HEK293 (cell line): ENCODE measurements at regions not wholly inside any gene's neighbourhood (a gene's known extent, or its start where the extent isn't known, plus 50 kb on each side); places are given as distances from the start of the nearest gene placed in this dataset.

Source experiments
- CTCF ChIA-PET: fragments of 350-600 bp; formaldehyde crosslinking; extraction: SDS; loops from one replicate; lab custom pipeline; 2021; ENCODE audit warnings: antibody characterized with exemption; lab: Yijun Ruan, JAX
- POLR2A ChIA-PET: fragments of 300-600 bp; formaldehyde crosslinking; extraction: SDS; loops from one replicate; lab custom pipeline; 2020; ENCODE audit warnings: antibody characterized with exemption, inconsistent platforms; lab: Yijun Ruan, JAX
- H3K27ac ChIP-seq: fragments of 200-500 bp; sonication (Bioruptor generic); 2 replicates; pipeline ENCODE4 v1.5.1; 2014; ENCODE audit warnings: low read depth, low read length, control low read depth, inconsistent platforms; ENCODE audit errors: extremely low read depth
- H3K36me3 ChIP-seq, 2 experiments: fragments of 200-500 bp in 1 of 2; sonication (Bioruptor generic) in 1 of 2; 1 replicate in 1 of 2; 2 replicates in 1 of 2; pipeline ENCODE4 v1.5.1; 2014 to 2017; ENCODE audit warnings: inconsistent platforms in 2 of 2, low read length in 2 of 2; ENCODE audit not compliant: control insufficient read depth in 2 of 2, insufficient read depth in 1 of 2
- H3K4me1 ChIP-seq: fragments of 200-500 bp; sonication (Bioruptor generic); 2 replicates; pipeline ENCODE4 v1.5.1; 2014; ENCODE audit warnings: mild to moderate bottlenecking, low read length, inconsistent platforms; ENCODE audit not compliant: control insufficient read depth, insufficient read depth
- H3K4me3 ChIP-seq: 2 replicates; pipeline ENCODE4 v1.5.1; 2011; ENCODE audit warnings: low read depth, mild to moderate bottlenecking, control low read depth, low read length, moderate library complexity
- H3K9me3 ChIP-seq: fragments of 200-500 bp; sonication (Bioruptor generic); 2 replicates; pipeline ENCODE4 v1.5.1; 2014; ENCODE audit warnings: low read depth, low read length, inconsistent platforms; ENCODE audit not compliant: control insufficient read depth, insufficient read depth
- FEZF1 ChIP-seq: fragments of 450-650 bp; formaldehyde crosslinking; IDR thresholded peaks from 2 replicates; pipeline ENCODE4 v1.5.1; 2016; ENCODE audit warnings: missing biosample characterization, missing genetic modification characterization
- GLIS1 ChIP-seq: fragments of 450-650 bp; formaldehyde crosslinking; IDR thresholded peaks from 2 replicates; pipeline ENCODE4 v1.5.1; 2016; ENCODE audit warnings: missing biosample characterization, missing genetic modification characterization
- REPIN1 ChIP-seq: fragments of 450-650 bp; formaldehyde crosslinking; IDR thresholded peaks from 2 replicates; pipeline ENCODE4 v1.5.1; 2017; ENCODE audit warnings: missing biosample characterization, missing genetic modification characterization, low read depth
- SALL2 ChIP-seq: fragments of 450-650 bp; formaldehyde crosslinking; IDR thresholded peaks from 2 replicates; pipeline ENCODE4 v1.5.0; 2017; ENCODE audit warnings: missing biosample characterization, mild to moderate bottlenecking, missing genetic modification characterization, borderline replicate concordance
- ZBTB8A ChIP-seq: fragments of 450-650 bp; formaldehyde crosslinking; IDR thresholded peaks from 2 replicates; pipeline ENCODE4 v1.5.1; 2016; ENCODE audit warnings: missing biosample characterization, missing genetic modification characterization
- ZNF112 ChIP-seq: fragments of 450-650 bp; formaldehyde crosslinking; IDR thresholded peaks from 2 replicates; pipeline ENCODE4 v1.5.0; 2017; ENCODE audit warnings: missing biosample characterization, missing genetic modification characterization
- ZNF19 ChIP-seq: fragments of 450-650 bp; formaldehyde crosslinking; IDR thresholded peaks from 2 replicates; pipeline ENCODE4; 2016; ENCODE audit warnings: missing biosample characterization, missing genetic modification characterization, low read depth
- ZNF214 ChIP-seq: fragments of 450-650 bp; formaldehyde crosslinking; IDR thresholded peaks from 2 replicates; pipeline ENCODE4 v1.5.1; 2017; ENCODE audit warnings: missing biosample characterization, mild to moderate bottlenecking, missing genetic modification characterization, borderline replicate concordance
- ZNF221 ChIP-seq: fragments of 450-650 bp; formaldehyde crosslinking; IDR thresholded peaks from 2 replicates; pipeline ENCODE4 v1.5.1; 2017; ENCODE audit warnings: missing biosample characterization, missing genetic modification characterization, borderline replicate concordance
- ZNF239 ChIP-seq: fragments of 450-650 bp; formaldehyde crosslinking; IDR thresholded peaks from 2 replicates; pipeline ENCODE4 v1.5.1; 2016; ENCODE audit warnings: missing biosample characterization, missing genetic modification characterization
- ZNF248 ChIP-seq: fragments of 450-650 bp; formaldehyde crosslinking; IDR thresholded peaks from 2 replicates; pipeline ENCODE4 v1.5.1; 2017; ENCODE audit warnings: missing biosample characterization, missing genetic modification characterization
- ZNF37A ChIP-seq: fragments of 450-650 bp; IDR thresholded peaks from 2 replicates; pipeline ENCODE4 v1.5.1; 2018; ENCODE audit warnings: missing biosample characterization, missing genetic modification characterization
- ZNF391 ChIP-seq: fragments of 450-650 bp; formaldehyde crosslinking; IDR thresholded peaks from 2 replicates; pipeline ENCODE4 v1.5.1; 2016; ENCODE audit warnings: low read depth, missing biosample characterization, missing genetic modification characterization, borderline replicate concordance
- ZNF426 ChIP-seq: fragments of 450-650 bp; formaldehyde crosslinking; IDR thresholded peaks from 2 replicates; pipeline ENCODE4 v1.5.1; 2017; ENCODE audit warnings: missing biosample characterization, missing genetic modification characterization, mild to moderate bottlenecking, inconsistent platforms, moderate library complexity
- ZNF473 ChIP-seq: fragments of 450-650 bp; formaldehyde crosslinking; IDR thresholded peaks from 2 replicates; pipeline ENCODE4 v1.5.1; 2017; ENCODE audit warnings: missing biosample characterization, missing genetic modification characterization
- ZNF585B ChIP-seq: fragments of 450-650 bp; formaldehyde crosslinking; IDR thresholded peaks from 2 replicates; pipeline ENCODE4 v1.5.1; 2016; ENCODE audit warnings: missing biosample characterization, missing genetic modification characterization
- ZNF670 ChIP-seq: fragments of 450-650 bp; formaldehyde crosslinking; IDR thresholded peaks from 2 replicates; pipeline ENCODE4 v1.5.1; 2016; ENCODE audit warnings: missing biosample characterization, missing genetic modification characterization, low read depth
- ZSCAN30 ChIP-seq: fragments of 450-650 bp; IDR thresholded peaks from 2 replicates; pipeline ENCODE4 v1.5.1; 2018; ENCODE audit warnings: missing biosample characterization, mild to moderate bottlenecking, missing genetic modification characterization, moderate library complexity
- TF ChIP-seq, protein P1 (sequence below): fragments of 450-650 bp; formaldehyde crosslinking; optimal IDR thresholded peaks from 2 replicates; pipeline ENCODE3; 2016; ENCODE audit warnings: missing biosample characterization, mild to moderate bottlenecking, missing genetic modification characterization
- TF ChIP-seq, protein P2 (sequence below): fragments of 450-650 bp; formaldehyde crosslinking; IDR thresholded peaks from 2 replicates; pipeline ENCODE4 v1.5.0; 2017; ENCODE audit warnings: missing biosample characterization, missing genetic modification characterization, borderline replicate concordance
- TF ChIP-seq, protein P3 (sequence below): fragments of 450-650 bp; formaldehyde crosslinking; IDR thresholded peaks from 2 replicates; pipeline ENCODE4 v1.5.1; 2016; ENCODE audit warnings: missing biosample characterization, missing genetic modification characterization
- TF ChIP-seq, protein P4 (sequence below): fragments of 450-650 bp; formaldehyde crosslinking; IDR thresholded peaks from 2 replicates; pipeline ENCODE4 v1.5.1; 2016; ENCODE audit warnings: missing biosample characterization, missing genetic modification characterization, borderline replicate concordance
- TF ChIP-seq, protein P5 (sequence below): fragments of 450-650 bp; formaldehyde crosslinking; IDR thresholded peaks from 2 replicates; pipeline ENCODE4 v1.5.1; 2016; ENCODE audit warnings: missing biosample characterization, missing genetic modification characterization

DNA sequence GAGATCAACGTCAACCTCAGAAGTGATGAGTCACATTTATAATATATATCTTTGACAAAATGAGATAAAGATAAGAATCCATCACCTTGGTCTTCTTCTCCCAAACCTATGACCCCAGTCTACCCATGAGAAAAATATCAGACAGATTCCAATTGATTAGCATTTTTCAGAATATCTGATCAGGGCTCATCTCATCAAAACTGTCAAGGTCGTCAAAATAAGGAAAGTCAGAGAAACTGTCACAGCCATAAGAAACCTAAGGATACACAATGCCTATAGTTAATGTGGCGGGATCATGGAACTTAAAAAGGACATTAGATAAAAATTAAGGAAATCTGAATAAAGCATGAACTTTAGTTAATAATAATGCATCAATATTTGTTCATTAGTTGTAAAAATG lies 374.1 kb downstream of the FAT4 start:
- H3K4me1 ChIP-seq = no peaks in the 10 kb centered on the region
- TF ChIP-seq ZNF214 (no peak), ZNF473 (tag by site-specific recombination) (no peak), ZBTB8A (no peak)
- POLR2A ChIA-PET = no interaction called here
- H3K9me3 ChIP-seq = no peaks in the 10 kb centered on the region
- no peaks in the 10 kb centered on the region for H3K36me3 ChIP-seq
- CTCF ChIA-PET = no interaction called here
- H3K27ac ChIP-seq = no peak overlapping the region
- H3K4me3 ChIP-seq = no peak overlapping the region

DNA sequence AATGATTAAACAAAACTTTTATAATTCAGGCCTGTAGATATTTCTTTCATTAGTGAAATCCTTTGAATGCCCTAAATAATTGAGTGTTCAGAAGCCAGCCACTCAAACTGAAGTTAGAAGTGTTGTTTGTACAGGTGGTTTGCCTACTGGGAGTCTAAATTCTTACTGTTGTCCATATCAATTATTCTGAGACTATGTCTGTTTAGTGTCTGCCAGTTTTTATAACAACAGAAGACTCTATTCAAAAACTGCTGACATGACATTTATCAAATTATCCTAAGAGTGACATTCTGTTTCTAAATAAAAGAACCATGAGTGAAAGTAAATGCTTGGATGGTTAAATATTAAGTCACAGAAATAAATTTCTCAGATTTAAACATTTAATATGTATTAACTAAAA lies 375.1 kb downstream of the FAT4 start:
- Histone ChIP-seq H3K4me1 (no peaks in the 10 kb centered on the region), H3K27ac (no peak overlapping the region), H3K9me3 (no peaks in the 10 kb centered on the region), H3K36me3 (no peaks in the 10 kb centered on the region), H3K4me3 (no peak overlapping the region)
- POLR2A ChIA-PET = no interaction called here
- CTCF ChIA-PET = no interaction called here
- TF ChIP-seq ZSCAN30 (no peak), ZNF112 (tag by site-specific recombination) (no peak), ZNF391 (tag by site-specific recombination) (no peak), GLIS1 (no peak), ZNF426 (tag by site-specific recombination) (no peak), ZNF19 (tag by site-specific recombination) (no peak), ZNF670 (tag by site-specific recombination) (no peak), ZNF37A (no peak)
- TF ChIP-seq, protein P1, sequence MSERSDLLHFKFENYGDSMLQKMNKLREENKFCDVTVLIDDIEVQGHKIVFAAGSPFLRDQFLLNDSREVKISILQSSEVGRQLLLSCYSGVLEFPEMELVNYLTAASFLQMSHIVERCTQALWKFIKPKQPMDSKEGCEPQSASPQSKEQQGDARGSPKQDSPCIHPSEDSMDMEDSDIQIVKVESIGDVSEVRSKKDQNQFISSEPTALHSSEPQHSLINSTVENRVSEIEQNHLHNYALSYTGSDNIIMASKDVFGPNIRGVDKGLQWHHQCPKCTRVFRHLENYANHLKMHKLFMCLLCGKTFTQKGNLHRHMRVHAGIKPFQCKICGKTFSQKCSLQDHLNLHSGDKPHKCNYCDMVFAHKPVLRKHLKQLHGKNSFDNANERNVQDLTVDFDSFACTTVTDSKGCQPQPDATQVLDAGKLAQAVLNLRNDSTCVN (tag by site-specific recombination) = no peak
- TF ChIP-seq, protein P2, sequence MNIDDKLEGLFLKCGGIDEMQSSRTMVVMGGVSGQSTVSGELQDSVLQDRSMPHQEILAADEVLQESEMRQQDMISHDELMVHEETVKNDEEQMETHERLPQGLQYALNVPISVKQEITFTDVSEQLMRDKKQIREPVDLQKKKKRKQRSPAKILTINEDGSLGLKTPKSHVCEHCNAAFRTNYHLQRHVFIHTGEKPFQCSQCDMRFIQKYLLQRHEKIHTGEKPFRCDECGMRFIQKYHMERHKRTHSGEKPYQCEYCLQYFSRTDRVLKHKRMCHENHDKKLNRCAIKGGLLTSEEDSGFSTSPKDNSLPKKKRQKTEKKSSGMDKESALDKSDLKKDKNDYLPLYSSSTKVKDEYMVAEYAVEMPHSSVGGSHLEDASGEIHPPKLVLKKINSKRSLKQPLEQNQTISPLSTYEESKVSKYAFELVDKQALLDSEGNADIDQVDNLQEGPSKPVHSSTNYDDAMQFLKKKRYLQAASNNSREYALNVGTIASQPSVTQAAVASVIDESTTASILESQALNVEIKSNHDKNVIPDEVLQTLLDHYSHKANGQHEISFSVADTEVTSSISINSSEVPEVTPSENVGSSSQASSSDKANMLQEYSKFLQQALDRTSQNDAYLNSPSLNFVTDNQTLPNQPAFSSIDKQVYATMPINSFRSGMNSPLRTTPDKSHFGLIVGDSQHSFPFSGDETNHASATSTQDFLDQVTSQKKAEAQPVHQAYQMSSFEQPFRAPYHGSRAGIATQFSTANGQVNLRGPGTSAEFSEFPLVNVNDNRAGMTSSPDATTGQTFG (tag by site-specific recombination) = no peak
- TF ChIP-seq, protein P3, sequence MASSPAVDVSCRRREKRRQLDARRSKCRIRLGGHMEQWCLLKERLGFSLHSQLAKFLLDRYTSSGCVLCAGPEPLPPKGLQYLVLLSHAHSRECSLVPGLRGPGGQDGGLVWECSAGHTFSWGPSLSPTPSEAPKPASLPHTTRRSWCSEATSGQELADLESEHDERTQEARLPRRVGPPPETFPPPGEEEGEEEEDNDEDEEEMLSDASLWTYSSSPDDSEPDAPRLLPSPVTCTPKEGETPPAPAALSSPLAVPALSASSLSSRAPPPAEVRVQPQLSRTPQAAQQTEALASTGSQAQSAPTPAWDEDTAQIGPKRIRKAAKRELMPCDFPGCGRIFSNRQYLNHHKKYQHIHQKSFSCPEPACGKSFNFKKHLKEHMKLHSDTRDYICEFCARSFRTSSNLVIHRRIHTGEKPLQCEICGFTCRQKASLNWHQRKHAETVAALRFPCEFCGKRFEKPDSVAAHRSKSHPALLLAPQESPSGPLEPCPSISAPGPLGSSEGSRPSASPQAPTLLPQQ (tag by site-specific recombination) = no peak

DNA sequence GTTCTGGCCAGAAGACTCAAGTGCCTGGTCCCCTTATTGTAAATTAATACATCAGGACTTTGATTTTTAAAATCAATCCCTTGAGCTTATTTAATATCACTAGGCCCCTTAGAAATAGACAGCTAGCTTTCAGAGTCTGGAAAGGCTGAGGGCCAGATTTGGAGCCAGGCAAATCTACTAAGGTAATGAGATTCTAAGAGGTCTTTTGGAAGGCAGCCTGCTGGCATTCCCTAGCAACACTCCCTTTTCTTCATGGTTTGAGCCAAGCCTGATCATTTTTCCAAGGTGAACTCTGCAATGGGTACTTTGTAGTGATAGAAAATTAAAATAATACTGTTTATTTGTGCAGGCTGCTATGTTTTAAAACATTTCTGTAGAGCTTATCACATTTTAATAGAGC lies 378.5 kb downstream of the FAT4 start:
- Histone ChIP-seq H3K4me3 (no peak overlapping the region), H3K4me1 (no peaks in the 10 kb centered on the region), H3K27ac (no peak overlapping the region), H3K36me3 (no peaks in the 10 kb centered on the region), H3K9me3 (no peaks in the 10 kb centered on the region)
- ChIA-PET POLR2A (no interaction called here), CTCF (no interaction called here)
- TF ChIP-seq ZNF248 (tag by site-specific recombination) (no peak), SALL2 (tag by site-specific recombination) (no peak), ZNF585B (tag by site-specific recombination) (no peak), FEZF1 (tag by site-specific recombination) (no peak), ZNF239 (tag by site-specific recombination) (no peak), REPIN1 (tag by site-specific recombination) (no peak), ZNF221 (tag by site-specific recombination) (no peak)
- TF ChIP-seq, protein P4, sequence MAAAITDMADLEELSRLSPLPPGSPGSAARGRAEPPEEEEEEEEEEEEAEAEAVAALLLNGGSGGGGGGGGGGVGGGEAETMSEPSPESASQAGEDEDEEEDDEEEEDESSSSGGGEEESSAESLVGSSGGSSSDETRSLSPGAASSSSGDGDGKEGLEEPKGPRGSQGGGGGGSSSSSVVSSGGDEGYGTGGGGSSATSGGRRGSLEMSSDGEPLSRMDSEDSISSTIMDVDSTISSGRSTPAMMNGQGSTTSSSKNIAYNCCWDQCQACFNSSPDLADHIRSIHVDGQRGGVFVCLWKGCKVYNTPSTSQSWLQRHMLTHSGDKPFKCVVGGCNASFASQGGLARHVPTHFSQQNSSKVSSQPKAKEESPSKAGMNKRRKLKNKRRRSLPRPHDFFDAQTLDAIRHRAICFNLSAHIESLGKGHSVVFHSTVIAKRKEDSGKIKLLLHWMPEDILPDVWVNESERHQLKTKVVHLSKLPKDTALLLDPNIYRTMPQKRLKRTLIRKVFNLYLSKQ = no peak
- TF ChIP-seq, protein P5, sequence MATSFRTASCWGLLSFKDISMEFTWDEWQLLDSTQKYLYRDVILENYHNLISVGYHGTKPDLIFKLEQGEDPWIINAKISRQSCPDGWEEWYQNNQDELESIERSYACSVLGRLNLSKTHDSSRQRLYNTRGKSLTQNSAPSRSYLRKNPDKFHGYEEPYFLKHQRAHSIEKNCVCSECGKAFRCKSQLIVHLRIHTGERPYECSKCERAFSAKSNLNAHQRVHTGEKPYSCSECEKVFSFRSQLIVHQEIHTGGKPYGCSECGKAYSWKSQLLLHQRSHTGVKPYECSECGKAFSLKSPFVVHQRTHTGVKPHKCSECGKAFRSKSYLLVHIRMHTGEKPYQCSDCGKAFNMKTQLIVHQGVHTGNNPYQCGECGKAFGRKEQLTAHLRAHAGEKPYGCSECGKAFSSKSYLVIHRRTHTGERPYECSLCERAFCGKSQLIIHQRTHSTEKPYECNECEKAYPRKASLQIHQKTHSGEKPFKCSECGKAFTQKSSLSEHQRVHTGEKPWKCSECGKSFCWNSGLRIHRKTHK (tag by site-specific recombination) = no peak
